Skeletal muscle satellite cell (primary cell): ENCODE measurements at regions not wholly inside any gene's neighbourhood (a gene's known extent, or its start where the extent isn't known, plus 50 kb on each side); places are given as distances from the start of the nearest gene placed in this dataset.
"Not testable (repeated sequence)": the region's sequence is repeated elsewhere in the genome, so short reads cannot be mapped to it uniquely, and the experiment has no call there.

Source experiments
- H3K27me3 ChIP-seq: 2 replicates; pipeline ENCODE4 v1.7.0; 2013; ENCODE audit warnings: low read length; ENCODE audit not compliant: control insufficient read depth, insufficient read depth
- H3K36me3 ChIP-seq: 2 replicates; pipeline ENCODE4 v1.7.0; 2013; ENCODE audit warnings: mild to moderate bottlenecking, control low read depth, low read length; ENCODE audit not compliant: insufficient read depth
- H3K4me1 ChIP-seq: 2 replicates; pipeline ENCODE4 v1.7.0; 2013; ENCODE audit warnings: low read length; ENCODE audit not compliant: control insufficient read depth, insufficient read depth
- H3K4me2 ChIP-seq: 2 replicates; pipeline ENCODE4 v1.7.0; 2013; ENCODE audit warnings: mild to moderate bottlenecking, low read length
- H3K4me3 ChIP-seq: 2 replicates; pipeline ENCODE4 v1.7.0; 2013; ENCODE audit warnings: low read length
- H3K9ac ChIP-seq: 2 replicates; pipeline ENCODE4 v1.7.0; 2013; ENCODE audit warnings: mild to moderate bottlenecking, low read depth, low read length, moderate library complexity
- H3K9me3 ChIP-seq: replicated peaks from 2 replicates; pipeline ENCODE4 v1.7.0; 2013; ENCODE audit warnings: mild to moderate bottlenecking, control low read depth, low read length

GRCh38 chr6:121550491-121551010, 115.1 kb downstream of the GJA1 start:
- no peaks in the 10 kb centered on the region for H3K36me3 ChIP-seq

GRCh38 chr6:121555201-121555600, 119.8 kb downstream of the GJA1 start:
- H3K9ac ChIP-seq, result no peak overlapping the region
- H3K4me3 ChIP-seq, result no peak overlapping the region
- H3K9me3 ChIP-seq, result no peaks in the 10 kb centered on the region
- no peaks in the 10 kb centered on the region for H3K27me3 ChIP-seq
- peaks cover 6% of the 10 kb centered on the region for H3K4me1 ChIP-seq
- no peaks in the 10 kb centered on the region for H3K36me3 ChIP-seq
- H3K4me2 ChIP-seq, result no peak overlapping the region

More at GRCh38 chr6:121550491-121551010, 115.1 kb downstream of the GJA1 start:
- H3K4me2 ChIP-seq, result no peak overlapping the region
- H3K27me3 ChIP-seq, result no peaks in the 10 kb centered on the region
- no peaks in the 10 kb centered on the region for H3K9me3 ChIP-seq
- H3K4me1 ChIP-seq, result peaks cover 27% of the 10 kb centered on the region
- H3K9ac ChIP-seq, result no peak overlapping the region
- no peak overlapping the region for H3K4me3 ChIP-seq

- not testable (repeated sequence) for H3K4me2 ChIP-seq, H3K9ac ChIP-seq, H3K4me3 ChIP-seq, H3K36me3 ChIP-seq, H3K9me3 ChIP-seq, H3K27me3 ChIP-seq, H3K4me1 ChIP-seq
Measured at GRCh38 chr6:121556149-121556548, 120.7 kb downstream of the GJA1 start.

- no peaks in the 10 kb centered on the region for H3K4me1 ChIP-seq
- H3K4me2 ChIP-seq, result no peak overlapping the region
- H3K36me3 ChIP-seq, result no peaks in the 10 kb centered on the region
- H3K4me3 ChIP-seq, result no peak overlapping the region
- no peaks in the 10 kb centered on the region for H3K27me3 ChIP-seq
- no peak overlapping the region for H3K9ac ChIP-seq
- no peaks in the 10 kb centered on the region for H3K9me3 ChIP-seq
Measured at GRCh38 chr6:121557146-121557940, 121.9 kb downstream of the GJA1 start.

- Histone ChIP-seq H3K9ac (no peak overlapping the region), H3K4me1 (no peaks in the 10 kb centered on the region), H3K36me3 (no peaks in the 10 kb centered on the region), H3K27me3 (no peaks in the 10 kb centered on the region), H3K4me2 (no peak overlapping the region), H3K9me3 (peaks cover 3% of the 10 kb centered on the region), H3K4me3 (no peak overlapping the region)
Measured at GRCh38 chr6:121559611-121560269, 124.3 kb downstream of the GJA1 start.

GRCh38 chr6:121560476-121560875, 125.0 kb downstream of the GJA1 start:
- peaks cover 3% of the 10 kb centered on the region for H3K9me3 ChIP-seq

GRCh38 chr6:121563286-121563685, 127.8 kb downstream of the GJA1 start:
- Histone ChIP-seq H3K36me3 (no peaks in the 10 kb centered on the region), H3K4me1 (no peaks in the 10 kb centered on the region), H3K9ac (no peak overlapping the region), H3K27me3 (no peaks in the 10 kb centered on the region), H3K4me3 (no peak overlapping the region), H3K4me2 (no peak overlapping the region), H3K9me3 (peaks cover 3% of the 10 kb centered on the region)

More at GRCh38 chr6:121560476-121560875, 125.0 kb downstream of the GJA1 start:
- no peaks in the 10 kb centered on the region for H3K36me3 ChIP-seq
- no peak overlapping the region for H3K4me2 ChIP-seq
- no peak overlapping the region for H3K9ac ChIP-seq
- H3K4me3 ChIP-seq, result no peak overlapping the region
- no peaks in the 10 kb centered on the region for H3K4me1 ChIP-seq
- no peaks in the 10 kb centered on the region for H3K27me3 ChIP-seq

GRCh38 chr6:121564529-121564928, 129.1 kb downstream of the GJA1 start:
- H3K4me2 ChIP-seq, H3K4me3 ChIP-seq, H3K36me3 ChIP-seq, H3K4me1 ChIP-seq, H3K9me3 ChIP-seq, H3K27me3 ChIP-seq, H3K9ac ChIP-seq: not testable (repeated sequence)

GRCh38 chr6:121571455-121571854, 136.0 kb downstream of the GJA1 start:
- Histone ChIP-seq H3K4me1 (no peaks in the 10 kb centered on the region), H3K36me3 (no peaks in the 10 kb centered on the region), H3K9ac (no peak overlapping the region), H3K4me2 (no peak overlapping the region), H3K9me3 (no peaks in the 10 kb centered on the region), H3K27me3 (no peaks in the 10 kb centered on the region), H3K4me3 (no peak overlapping the region)

- H3K9me3 ChIP-seq, result no peaks in the 10 kb centered on the region
- no peaks in the 10 kb centered on the region for H3K36me3 ChIP-seq
- no peak overlapping the region for H3K4me3 ChIP-seq
- no peak overlapping the region for H3K9ac ChIP-seq
- no peak overlapping the region for H3K4me2 ChIP-seq
- no peaks in the 10 kb centered on the region for H3K4me1 ChIP-seq
- H3K27me3 ChIP-seq, result no peaks in the 10 kb centered on the region
Measured at GRCh38 chr6:121573481-121573880, 138.0 kb downstream of the GJA1 start.

GRCh38 chr6:121578216-121578615, 142.8 kb downstream of the GJA1 start:
- Histone ChIP-seq H3K36me3 (no peaks in the 10 kb centered on the region), H3K9ac (no peak overlapping the region), H3K4me2 (no peak overlapping the region), H3K9me3 (no peaks in the 10 kb centered on the region), H3K4me3 (no peak overlapping the region), H3K4me1 (no peaks in the 10 kb centered on the region), H3K27me3 (no peaks in the 10 kb centered on the region)
